Esophagus (tissue), 2 donors: ENCODE measurements at regions not wholly inside any gene's neighbourhood (a gene's known extent, or its start where the extent isn't known, plus 50 kb on each side); places are given as distances from the start of the nearest gene placed in this dataset.

ENCODE experiments used
- H3K27ac ChIP-seq, 2 donors: one replicate each; pipeline ENCODE4 v1.5.1; 2013; ENCODE audit warnings: low read depth in 2 of 2, mild to moderate bottlenecking in 2 of 2, inconsistent platforms in 1 of 2, low read length in 1 of 2, moderate library complexity in 1 of 2
- H3K27me3 ChIP-seq, 2 donors: one replicate each; pipeline ENCODE4 v1.6.1; 2013; ENCODE audit warnings: low read length in 2 of 2, control low read depth in 1 of 2, mild to moderate bottlenecking in 1 of 2; ENCODE audit not compliant: insufficient read depth in 2 of 2, control insufficient read depth in 1 of 2
- H3K36me3 ChIP-seq, 2 donors: one replicate each; pipeline ENCODE4 v1.6.1; 2013; ENCODE audit warnings: low read length in 1 of 2; ENCODE audit not compliant: control insufficient read depth in 2 of 2, insufficient read depth in 2 of 2
- H3K4me1 ChIP-seq, 2 donors: one replicate each; pipeline ENCODE4 v1.6.1; 2013; ENCODE audit warnings: low read length in 1 of 2; ENCODE audit not compliant: control insufficient read depth in 2 of 2, insufficient read depth in 2 of 2
- H3K4me3 ChIP-seq, 2 donors: one replicate each; pipeline ENCODE4 v1.5.1; 2013; ENCODE audit warnings: low read length in 2 of 2, mild to moderate bottlenecking in 2 of 2, low read depth in 1 of 2, moderate library complexity in 1 of 2
- H3K9me3 ChIP-seq, 2 donors: one replicate each; pipeline ENCODE4 v1.6.1; 2013; ENCODE audit warnings: mild to moderate bottlenecking in 2 of 2, low read depth in 1 of 2, low read length in 1 of 2, moderate library complexity in 1 of 2; ENCODE audit not compliant: control insufficient read depth in 2 of 2, insufficient read depth in 1 of 2
- WGBS, 2 donors: extraction: QIAGEN DNeasy Blood & Tissue Kit; methylation state at CpG; one replicate each; pipeline ENCODE4 v1.1.7; 2013; 5-methylcytosine and 5-hydroxymethylcytosine counted together
- donor health status: healthy with polysubstance abuse.
- donor health status: Bipolar disorder and iron deficiency.

GRCh38 chr21:35965699-35966098, 94.6 kb downstream of the SETD4 start:
- Histone ChIP-seq H3K4me1 (no peaks in the 10 kb centered on the region), H3K4me3 (no peak overlapping the region), H3K27me3 (no peaks in the 10 kb centered on the region), H3K27ac (no peak overlapping the region), H3K9me3 (peaks cover 0 to 2% of the 10 kb centered on the region in 2 donors), H3K36me3 (no peaks in the 10 kb centered on the region)
- 51 to 59% methylated on average over 4 of the region's 4 CpGs for WGBS, 2 donors

GRCh38 chr21:35963920-35964451, 96.3 kb downstream of the SETD4 start:
- peaks cover 0 to 2% of the 10 kb centered on the region in 2 donors for H3K9me3 ChIP-seq
- H3K27me3 ChIP-seq: no peaks in the 10 kb centered on the region
- H3K36me3 ChIP-seq: no peaks in the 10 kb centered on the region
- no peak overlapping the region for H3K27ac ChIP-seq
- 81 to 85% methylated on average over 9 of the region's 9 CpGs for WGBS, 2 donors
- no peaks in the 10 kb centered on the region for H3K4me1 ChIP-seq
- no peak overlapping the region for H3K4me3 ChIP-seq

- H3K36me3 ChIP-seq: no peaks in the 10 kb centered on the region
- 86 to 87% methylated on average over 2 of the region's 2 CpGs for WGBS, 2 donors
- no peaks in the 10 kb centered on the region for H3K4me1 ChIP-seq
- no peak overlapping the region for H3K4me3 ChIP-seq
- H3K27me3 ChIP-seq: no peaks in the 10 kb centered on the region
- peaks cover 0 to 2% of the 10 kb centered on the region in 2 donors for H3K9me3 ChIP-seq
- H3K27ac ChIP-seq: no peak overlapping the region
Observed at GRCh38 chr21:35962917-35963316, 97.4 kb downstream of the SETD4 start.

GRCh38 chr21:35954066-35954465, 106.3 kb downstream of the SETD4 start:
- Histone ChIP-seq H3K9me3 (peaks cover 0 to 2% of the 10 kb centered on the region in 2 donors), H3K27ac (no peak overlapping the region), H3K27me3 (no peaks in the 10 kb centered on the region), H3K36me3 (no peaks in the 10 kb centered on the region), H3K4me1 (no peaks in the 10 kb centered on the region), H3K4me3 (no peak overlapping the region)
- WGBS, 2 donors: 50 to 53% methylated on average over 4 of the region's 4 CpGs

- H3K9me3 ChIP-seq: peaks cover 0 to 2% of the 10 kb centered on the region in 2 donors
- H3K27me3 ChIP-seq: no peaks in the 10 kb centered on the region
- WGBS, 2 donors: 28 to 39% methylated on average over 2 of the region's 2 CpGs
- H3K27ac ChIP-seq: no peak overlapping the region
- H3K36me3 ChIP-seq: no peaks in the 10 kb centered on the region
- no peak overlapping the region for H3K4me3 ChIP-seq
- H3K4me1 ChIP-seq: no peaks in the 10 kb centered on the region
Observed at GRCh38 chr21:35953597-35953996, 106.7 kb downstream of the SETD4 start.

GRCh38 chr21:35952651-35953340, 107.5 kb downstream of the SETD4 start:
- Histone ChIP-seq H3K27me3 (no peaks in the 10 kb centered on the region), H3K36me3 (no peaks in the 10 kb centered on the region), H3K9me3 (peaks cover 0 to 2% of the 10 kb centered on the region in 2 donors), H3K4me3 (no peak overlapping the region), H3K4me1 (no peaks in the 10 kb centered on the region), H3K27ac (no peak overlapping the region)
- 85 to 88% methylated on average over 2 of the region's 2 CpGs for WGBS, 2 donors

- H3K4me3 ChIP-seq: no peak overlapping the region
- no peaks in the 10 kb centered on the region for H3K4me1 ChIP-seq
- H3K36me3 ChIP-seq: no peaks in the 10 kb centered on the region
- H3K27me3 ChIP-seq: no peaks in the 10 kb centered on the region
- 91 to 94% methylated on average over 1 of the region's 1 CpG for WGBS, 2 donors
- H3K27ac ChIP-seq: no peak overlapping the region
- H3K9me3 ChIP-seq: no peaks in the 10 kb centered on the region
Observed at GRCh38 chr21:35948982-35949381, 111.3 kb downstream of the SETD4 start.

- Histone ChIP-seq H3K36me3 (no peaks in the 10 kb centered on the region), H3K4me3 (no peak overlapping the region), H3K9me3 (no peaks in the 10 kb centered on the region), H3K27me3 (no peaks in the 10 kb centered on the region), H3K27ac (no peak overlapping the region), H3K4me1 (no peaks in the 10 kb centered on the region)
- WGBS, 2 donors: 79 to 92% methylated on average over 6 of the region's 6 CpGs
Observed at GRCh38 chr21:35945089-35945671, 115.1 kb downstream of the SETD4 start.

GRCh38 chr21:35943752-35944151, 116.6 kb downstream of the SETD4 start:
- 80 to 82% methylated on average over 3 of the region's 3 CpGs for WGBS, 2 donors
- Histone ChIP-seq H3K9me3 (no peaks in the 10 kb centered on the region), H3K27ac (no peak overlapping the region), H3K36me3 (no peaks in the 10 kb centered on the region), H3K4me1 (no peaks in the 10 kb centered on the region), H3K4me3 (no peak overlapping the region), H3K27me3 (no peaks in the 10 kb centered on the region)
